GM12878 (cell line): ENCODE measurements at regions not wholly inside any gene's neighbourhood (a gene's known extent, or its start where the extent isn't known, plus 50 kb on each side); places are given as distances from the start of the nearest gene placed in this dataset.

Experiments used
- ATAC-seq: fragments of 200-7000 bp; cut with Tn5 transposase; 3 replicates; pipeline ENCODE4 v1.9.1; 2020; ENCODE audit warnings: mild to moderate bottlenecking, moderate library complexity
- BruUV-seq: library from RNA; stranded (reverse); fragments of 400-500 nt; replicated peaks from 2 replicates; lab custom pipeline; 2021; lab: Mats Ljungman, UMichigan
- CTCF ChIA-PET: fragments of 300-600 bp; sonication (Branson Sonifier 250); formaldehyde crosslinking; extraction: SDS; loops from one replicate; lab custom pipeline; 2021; ENCODE audit warnings: inconsistent platforms; lab: Yijun Ruan, JAX
- POLR2A ChIA-PET: fragments of 350-600 bp; formaldehyde crosslinking; extraction: SDS; loops from one replicate; lab custom pipeline; 2021; ENCODE audit warnings: inconsistent platforms; lab: Charles Lee
- RAD21 ChIA-PET: fragments of 300-600 bp; sonication (Branson Sonifier 250); formaldehyde crosslinking; loops from one replicate; lab custom pipeline; 2023; ENCODE audit warnings: antibody characterized with exemption; ENCODE audit not compliant: unreplicated experiment; lab: Charles Lee
- SMC1A ChIA-PET: fragments of 300-600 bp; sonication (Branson Sonifier 250); formaldehyde crosslinking; loops from one replicate; lab custom pipeline; 2023; ENCODE audit not compliant: unreplicated experiment, uncharacterized antibody; lab: Charles Lee
- DNase-seq: peaks from one replicate; pipeline ENCODE4 v3.0.0-alpha.2; 2011; ENCODE audit warnings: low read depth, low spot score
- FAIRE-seq: peaks from 3 replicates; lab custom pipeline; 2011; peaks lifted over from hg19 to GRCh38; lab: Jason Lieb, UNC
- H2AFZ ChIP-seq: 2 replicates; pipeline ENCODE4 v1.6.0; 2011; ENCODE audit warnings: low read depth, low read length, control low read depth; ENCODE audit not compliant: control insufficient read depth
- H3K27ac ChIP-seq: 2 replicates; pipeline ENCODE4 v1.5.1; 2011; ENCODE audit warnings: control low read depth; ENCODE audit not compliant: control insufficient read depth, insufficient read depth
- H3K27me3 ChIP-seq, 2 experiments: replicated peaks in 1 of 2; 2 replicates each; pipeline versions ENCODE4 v1.6.0 to v1.6.1; 2011; ENCODE audit warnings: low read length in 1 of 2; ENCODE audit not compliant: control insufficient read depth in 2 of 2, insufficient read depth in 2 of 2
- H3K36me3 ChIP-seq, 2 experiments: 2 replicates each; pipeline ENCODE4 v1.5.1; 2011; ENCODE audit warnings: low read length in 1 of 2; ENCODE audit not compliant: control insufficient read depth in 2 of 2, insufficient read depth in 2 of 2
- H3K4me1 ChIP-seq: 2 replicates; pipeline ENCODE4 v1.6.1; 2011; ENCODE audit warnings: mild to moderate bottlenecking, low read length, moderate library complexity, mixed read lengths; ENCODE audit not compliant: control insufficient read depth, insufficient read depth
- H3K4me2 ChIP-seq: 2 replicates; pipeline ENCODE4 v1.6.0; 2011; ENCODE audit warnings: control low read depth; ENCODE audit not compliant: control insufficient read depth, insufficient read depth
- H3K4me3 ChIP-seq: fragments of 200-600 bp; sonication (generic); 2 replicates; pipeline ENCODE4 v1.5.1; 2016
- H3K79me2 ChIP-seq: 2 replicates; pipeline ENCODE4 v1.6.0; 2011; ENCODE audit warnings: low read length; ENCODE audit not compliant: control insufficient read depth, insufficient read depth
- H3K9ac ChIP-seq: 2 replicates; pipeline ENCODE4 v1.8.0; 2011; ENCODE audit warnings: low read length, control low read depth, mixed read lengths; ENCODE audit not compliant: control insufficient read depth, insufficient read depth
- H3K9me3 ChIP-seq: replicated peaks from 3 replicates; pipeline ENCODE4 v1.5.1; 2011; ENCODE audit warnings: mild to moderate bottlenecking, low read length; ENCODE audit not compliant: control insufficient read depth, insufficient read depth
- H4K20me1 ChIP-seq: 2 replicates; pipeline ENCODE4 v1.6.0; 2011; ENCODE audit not compliant: control insufficient read depth, insufficient read depth
- CHD2 ChIP-seq: IDR thresholded peaks from 2 replicates; pipeline ENCODE4 v1.6.1; 2011; ENCODE audit warnings: low read depth, low read length, improper control_type of control experiment, borderline replicate concordance
- CUX1 ChIP-seq: IDR thresholded peaks from 2 replicates; pipeline ENCODE4 v1.6.1; 2012; ENCODE audit warnings: improper control_type of control experiment, low read depth, low read length; ENCODE audit not compliant: insufficient replicate concordance
- EED ChIP-seq: sonication (generic); IDR thresholded peaks from 2 replicates; pipeline ENCODE4 v1.6.1; 2016; ENCODE audit warnings: antibody characterized with exemption, low read depth
- HDAC2 ChIP-seq: fragments of 200-600 bp; sonication (generic); IDR thresholded peaks from 2 replicates; pipeline ENCODE4 v1.6.1; 2017
- HSF1 ChIP-seq: fragments of 150-350 bp; IDR thresholded peaks from 2 replicates; pipeline ENCODE4 v1.6.1; 2014; ENCODE audit warnings: mild to moderate bottlenecking, low read depth, low read length
- NR2F1 ChIP-seq: fragments of 450-650 bp; conservative IDR thresholded peaks from 2 replicates; pipeline ENCODE4 v1.6.1; 2017; ENCODE audit warnings: mild to moderate bottlenecking
- NRF1 ChIP-seq: conservative IDR thresholded peaks from 2 replicates; pipeline ENCODE4 v1.6.1; 2011; ENCODE audit warnings: mild to moderate bottlenecking, low read depth, low read length, improper control_type of control experiment
- PRDM15 ChIP-seq: fragments of 450-650 bp; formaldehyde crosslinking; IDR thresholded peaks from 2 replicates; pipeline ENCODE4 v1.4.0; 2020; ENCODE audit warnings: mild to moderate bottlenecking, moderate library complexity
- RFX5 ChIP-seq: IDR thresholded peaks from 2 replicates; pipeline ENCODE4 v1.6.1; 2011; ENCODE audit warnings: low read depth, low read length, improper control_type of control experiment
- SP1 ChIP-seq: IDR thresholded peaks from one replicate; pipeline ENCODE4 v1.6.1; 2011; ENCODE audit warnings: low read depth, low read length
- TCF12 ChIP-seq: IDR thresholded peaks from 2 replicates; pipeline ENCODE4 v1.6.1; 2011; ENCODE audit warnings: low read depth, mild to moderate bottlenecking, low read length
- ZBED1 ChIP-seq: IDR thresholded peaks from 2 replicates; pipeline ENCODE4 v1.6.1; 2016; ENCODE audit warnings: borderline replicate concordance
- WGBS: methylation state at CpG from one replicate; pipeline ENCODE4 v1.1.6; 2016; ENCODE audit warnings: low lambda C conversion rate; ENCODE audit not compliant: insufficient replicate concordance, insufficient coverage; ENCODE audit errors: missing lambda C conversion rate; 5-methylcytosine and 5-hydroxymethylcytosine counted together
- in situ Hi-C: fragments of 300-500 bp; cut with MboI; formaldehyde crosslinking; loops from 9 replicates; pipeline ENCODE4 v1.14.3; 2018; ENCODE audit warnings: mixed read lengths
- intact Hi-C: fragments of 100-400 bp; cut with micrococcal nuclease; formaldehyde crosslinking; loops from one replicate; pipeline ENCODE4 v1.14.2; 2022; ENCODE audit not compliant: unreplicated experiment

GRCh38 chr7:9781710-9782109, 1192.0 kb upstream of the PHF14 start (continued):
- TF ChIP-seq PRDM15: no peak
- no peak for TF ChIP-seq CHD2

GRCh38 chr7:9782275-9782674, 1191.4 kb upstream of the PHF14 start:
- ChIA-PET CTCF (no interaction called here), POLR2A (no interaction called here), SMC1A (no interaction called here), RAD21 (no interaction called here)
- no peak overlapping the region for H3K4me3 ChIP-seq
- no peaks in the 10 kb centered on the region for H3K36me3 ChIP-seq
- BruUV-seq: no TSS peak
- no peak overlapping the region for H3K27ac ChIP-seq
- no peak for FAIRE-seq
- H3K4me2 ChIP-seq: no peak overlapping the region
- no peak for TF ChIP-seq HSF1
- TF ChIP-seq TCF12: no peak
- TF ChIP-seq NR2F1: no peak
- TF ChIP-seq ZBED1: no peak
- no peak for TF ChIP-seq NRF1
- TF ChIP-seq RFX5: no peak
- TF ChIP-seq EED: no peak
- TF ChIP-seq CUX1: no peak
- TF ChIP-seq HDAC2: no peak
- TF ChIP-seq SP1: no peak
- DNase-seq: no peak
- H3K79me2 ChIP-seq: no peaks in the 10 kb centered on the region
- WGBS: 3% methylated on average over 2 of the region's 2 CpGs
- H4K20me1 ChIP-seq: no peaks in the 10 kb centered on the region
- H3K4me1 ChIP-seq: no peaks in the 10 kb centered on the region
- no peak overlapping the region for H3K9ac ChIP-seq
- no peak for ATAC-seq
- intact Hi-C loops (no loop called here), in situ Hi-C loops (no loop called here)
- H2AFZ ChIP-seq: no peak overlapping the region
- H3K27me3 ChIP-seq: no peaks in the 10 kb centered on the region
- no peaks in the 10 kb centered on the region for H3K9me3 ChIP-seq
